ENCODE measurements at regions not wholly inside any gene's neighbourhood (a gene's known extent, or its start where the extent isn't known, plus 50 kb on each side); places are given as distances from the start of the nearest gene placed in this dataset.

- H3K27ac ChIP-seq: no peak overlapping the region
- no peak for DNase-seq (ENCODE audit: low spot score in 2 of 2)
- intact Hi-C loops (cut with DNase I): no loop called here
Observed at GRCh38 chr5:138649775-138650174, 74.6 kb upstream of the HSPA9 start.

GRCh38 chr5:138649316-138649720 is 74.1 kb upstream of the HSPA9 start:
- Histone ChIP-seq H3K9me3 (no peaks in the 10 kb centered on the region), H3K4me3 (no peak overlapping the region), H3K27ac (no peak overlapping the region), H3K4me1 (no peaks in the 10 kb centered on the region), H3K27me3 (no peaks in the 10 kb centered on the region), H3K36me3 (no peaks in the 10 kb centered on the region)
- DNase-seq (ENCODE audit: low spot score in 2 of 2): no peak
- intact Hi-C loops (cut with DNase I): no loop called here
- no peak for TF ChIP-seq CTCF (IDR thresholded peaks at IDR 0.05)

More at GRCh38 chr5:138649775-138650174, 74.6 kb upstream of the HSPA9 start:
- H3K4me3 ChIP-seq: no peak overlapping the region
- H3K27me3 ChIP-seq: no peaks in the 10 kb centered on the region
- no peaks in the 10 kb centered on the region for H3K4me1 ChIP-seq
- TF ChIP-seq CTCF (IDR thresholded peaks at IDR 0.05): no peak
- no peaks in the 10 kb centered on the region for H3K36me3 ChIP-seq
- no peaks in the 10 kb centered on the region for H3K9me3 ChIP-seq

DNA sequence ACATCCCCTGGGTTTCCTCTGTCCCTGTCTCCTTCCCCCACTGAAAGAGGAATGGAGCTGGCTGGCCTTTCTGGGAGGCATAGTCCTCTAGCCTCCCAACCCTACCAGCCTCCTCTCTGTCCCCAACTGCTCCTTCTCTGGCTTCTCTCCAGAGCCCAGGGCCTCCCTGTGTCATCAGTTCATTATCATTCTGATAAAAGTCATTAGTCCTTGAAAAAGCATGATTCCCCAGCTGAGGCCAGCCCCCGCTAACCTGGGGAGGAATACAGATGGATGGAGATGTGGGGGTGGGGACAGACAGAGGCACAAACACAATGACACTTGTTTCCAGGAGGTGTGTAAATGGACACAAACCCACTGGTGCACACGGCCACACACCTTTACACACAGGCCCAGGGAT is 73.6 kb upstream of the HSPA9 start:
- no peak for DNase-seq (ENCODE audit: low spot score in 2 of 2)
- intact Hi-C loops (cut with DNase I): no loop called here
- H3K36me3 ChIP-seq: no peaks in the 10 kb centered on the region
- no peak for TF ChIP-seq CTCF (IDR thresholded peaks at IDR 0.05)
- H3K4me3 ChIP-seq: no peak overlapping the region
- H3K9me3 ChIP-seq: no peaks in the 10 kb centered on the region
- H3K4me1 ChIP-seq: no peaks in the 10 kb centered on the region
- H3K27me3 ChIP-seq: no peaks in the 10 kb centered on the region
- no peak overlapping the region for H3K27ac ChIP-seq

GRCh38 chr5:138647794-138648410 is 72.7 kb upstream of the HSPA9 start:
- Histone ChIP-seq H3K27me3 (no peaks in the 10 kb centered on the region), H3K27ac (no peak overlapping the region), H3K4me3 (no peak overlapping the region), H3K36me3 (no peaks in the 10 kb centered on the region), H3K4me1 (no peaks in the 10 kb centered on the region), H3K9me3 (no peaks in the 10 kb centered on the region)
- no peak for DNase-seq (ENCODE audit: low spot score in 2 of 2)
- intact Hi-C loops (cut with DNase I): no loop called here
- no peak for TF ChIP-seq CTCF (IDR thresholded peaks at IDR 0.05)

- DNase-seq (ENCODE audit: low spot score in 2 of 2): no peak
- Histone ChIP-seq H3K4me1 (no peaks in the 10 kb centered on the region), H3K9me3 (no peaks in the 10 kb centered on the region), H3K27me3 (no peaks in the 10 kb centered on the region), H3K36me3 (no peaks in the 10 kb centered on the region), H3K27ac (no peak overlapping the region), H3K4me3 (no peak overlapping the region)
- intact Hi-C loops (cut with DNase I): no loop called here
- TF ChIP-seq CTCF (IDR thresholded peaks at IDR 0.05): no peak
Observed at GRCh38 chr5:138647261-138647788, 72.1 kb upstream of the HSPA9 start.

- Histone ChIP-seq H3K36me3 (no peaks in the 10 kb centered on the region), H3K9me3 (no peaks in the 10 kb centered on the region), H3K4me1 (no peaks in the 10 kb centered on the region), H3K27ac (no peak overlapping the region), H3K27me3 (no peaks in the 10 kb centered on the region), H3K4me3 (no peak overlapping the region)
- TF ChIP-seq CTCF (IDR thresholded peaks at IDR 0.05): no peak
- no peak for DNase-seq (ENCODE audit: low spot score in 2 of 2)
- intact Hi-C loops (cut with DNase I): no loop called here
Observed at GRCh38 chr5:138646671-138647070, 71.5 kb upstream of the HSPA9 start.
